Neuronal stem cell (in vitro differentiated cells): ENCODE measurements at regions not wholly inside any gene's neighbourhood (a gene's known extent, or its start where the extent isn't known, plus 50 kb on each side); places are given as distances from the start of the nearest gene placed in this dataset.

Source experiments
- DNase-seq: peaks from one replicate; pipeline ENCODE4 v3.0.0-alpha.2; 2013; ENCODE audit warnings: low spot score
- H2AFZ ChIP-seq: one replicate; pipeline ENCODE4 v1.6.1; 2013; ENCODE audit warnings: mild to moderate bottlenecking, low read length, inconsistent platforms
- H2AK5ac ChIP-seq: 2 replicates; pipeline ENCODE4 v1.6.1; 2013; ENCODE audit warnings: low read depth, mild to moderate bottlenecking, inconsistent platforms, low read length, moderate library complexity, mixed read lengths
- H2BK120ac ChIP-seq: 2 replicates; pipeline ENCODE4 v1.6.1; 2013; ENCODE audit warnings: low read depth, mild to moderate bottlenecking, inconsistent platforms, low read length, moderate library complexity, mixed read lengths
- H2BK12ac ChIP-seq: one replicate; pipeline ENCODE4 v1.6.1; 2013; ENCODE audit warnings: low read length, inconsistent platforms
- H2BK15ac ChIP-seq: 2 replicates; pipeline ENCODE4 v1.6.1; 2013; ENCODE audit warnings: mild to moderate bottlenecking, low read length, inconsistent platforms, mixed read lengths
- H2BK5ac ChIP-seq: one replicate; pipeline ENCODE4 v1.6.1; 2013; ENCODE audit warnings: inconsistent platforms, mild to moderate bottlenecking, low read length, moderate library complexity
- H3K14ac ChIP-seq: one replicate; pipeline ENCODE4 v1.6.1; 2013; ENCODE audit warnings: low read length, inconsistent platforms
- H3K18ac ChIP-seq: 2 replicates; pipeline ENCODE4 v1.6.1; 2013; ENCODE audit warnings: low read length, inconsistent platforms
- H3K23ac ChIP-seq: 2 replicates; pipeline ENCODE4 v1.6.1; 2013; ENCODE audit warnings: low read depth, mild to moderate bottlenecking, mixed read lengths, low read length, inconsistent platforms; ENCODE audit not compliant: poor library complexity
- H3K27ac ChIP-seq: replicated peaks from 3 replicates; pipeline ENCODE4 v1.5.1; 2013; ENCODE audit warnings: low read length, inconsistent platforms
- H3K27me3 ChIP-seq, 3 experiments: 2 replicates each; pipeline ENCODE4 v1.6.1; 2013; ENCODE audit warnings: low read length in 3 of 3, mild to moderate bottlenecking in 2 of 3, inconsistent platforms in 1 of 3, low read depth in 1 of 3, mixed read lengths in 1 of 3, moderate library complexity in 1 of 3; ENCODE audit not compliant: control insufficient read depth in 3 of 3, insufficient read depth in 3 of 3
- H3K36me3 ChIP-seq, 2 donors: replicated peaks in 1 of 2; 2 replicates each; pipeline ENCODE4 v1.6.1; 2013; ENCODE audit warnings: low read length in 2 of 2; ENCODE audit not compliant: control insufficient read depth in 2 of 2, insufficient read depth in 2 of 2
- H3K4ac ChIP-seq: 2 replicates; pipeline ENCODE4 v1.6.1; 2013; ENCODE audit warnings: inconsistent platforms, mild to moderate bottlenecking, low read length, moderate library complexity
- H3K4me1 ChIP-seq, 2 donors: 1 replicate in 1 of 2; 2 replicates in 1 of 2; pipeline ENCODE4 v1.6.1; 2013; ENCODE audit warnings: low read length in 2 of 2, low read depth in 1 of 2; ENCODE audit not compliant: control insufficient read depth in 2 of 2, insufficient read depth in 1 of 2
- H3K4me2 ChIP-seq: one replicate; pipeline ENCODE4 v1.6.1; 2013; ENCODE audit warnings: mild to moderate bottlenecking, low read length, inconsistent platforms; ENCODE audit not compliant: insufficient read depth, poor library complexity, severe bottlenecking
- H3K4me3 ChIP-seq, 2 donors: 2 replicates each; pipeline ENCODE4 v1.5.1; 2013; ENCODE audit warnings: low read length in 2 of 2, mild to moderate bottlenecking in 2 of 2, inconsistent platforms in 1 of 2, moderate library complexity in 1 of 2
- H3K79me1 ChIP-seq: one replicate; pipeline ENCODE4 v1.6.1; 2013; ENCODE audit warnings: low read depth, mild to moderate bottlenecking, inconsistent platforms, low read length, moderate library complexity
- H3K9ac ChIP-seq: one replicate; pipeline ENCODE4 v1.6.1; 2013; ENCODE audit warnings: mild to moderate bottlenecking, low read depth, low read length, inconsistent platforms; ENCODE audit not compliant: poor library complexity
- H3K9me3 ChIP-seq, 2 donors: replicated peaks in 1 of 2; 2 replicates each; pipeline versions ENCODE3 to v1.6.1; 2013; ENCODE audit warnings: low read length in 2 of 2, mild to moderate bottlenecking in 2 of 2, inconsistent platforms in 1 of 2, low read depth in 1 of 2, mixed read lengths in 1 of 2, moderate library complexity in 1 of 2; ENCODE audit not compliant: control insufficient read depth in 2 of 2, insufficient read depth in 1 of 2
- H4K8ac ChIP-seq: one replicate; pipeline ENCODE4 v1.6.1; 2013; ENCODE audit warnings: low read depth, mild to moderate bottlenecking, inconsistent platforms, low read length, moderate library complexity
- H4K91ac ChIP-seq: one replicate; pipeline ENCODE4 v1.6.1; 2013; ENCODE audit warnings: low read length, low read depth, mild to moderate bottlenecking, inconsistent platforms; ENCODE audit not compliant: poor library complexity
- WGBS, 2 donors: extraction: QIAGEN DNeasy Blood & Tissue Kit; methylation state at CpG; one replicate each; pipeline ENCODE4 v1.1.7; 2013; ENCODE audit warnings: missing lambda C conversion rate in 2 of 2, mixed read lengths in 1 of 2; ENCODE audit not compliant: insufficient read length in 2 of 2, insufficient replicate concordance in 1 of 2; ENCODE audit errors: extremely low coverage in 2 of 2; 5-methylcytosine and 5-hydroxymethylcytosine counted together

- Histone ChIP-seq H2BK120ac (no peak overlapping the region), H2BK5ac (no peak overlapping the region), H3K14ac (no peak overlapping the region), H3K18ac (no peak overlapping the region), H3K36me3 (no peaks in the 10 kb centered on the region), H2AFZ (no peak overlapping the region), H4K8ac (no peak overlapping the region), H3K4me2 (no peak overlapping the region), H2AK5ac (no peak overlapping the region), H4K91ac (no peak overlapping the region), H3K9ac (no peak overlapping the region), H3K9me3 (peaks cover 0 to 1% of the 10 kb centered on the region in 2 donors), H3K23ac (no peak overlapping the region), H2BK15ac (no peak overlapping the region), H2BK12ac (no peak overlapping the region), H3K79me1 (no peaks in the 10 kb centered on the region), H3K4me1 (peaks cover 7 to 13% of the 10 kb centered on the region in 2 donors), H3K4me3 (no peak overlapping the region), H3K27me3 (no peaks in the 10 kb centered on the region), H3K27ac (no peak overlapping the region), H3K4ac (no peak overlapping the region)
- DNase-seq = no peak
- no CpG with 5 or more reads among the region's 4 CpGs for WGBS, 2 donors
Measured at GRCh38 chr7:25790963-25791362, 361.0 kb upstream of the NFE2L3 start.

GRCh38 chr7:25792586-25792985 lies 359.4 kb upstream of the NFE2L3 start:
- no peak overlapping the region for H3K14ac ChIP-seq
- no peak overlapping the region for H2BK12ac ChIP-seq
- H2BK120ac ChIP-seq = no peak overlapping the region
- no peak overlapping the region for H3K27ac ChIP-seq
- no peaks in the 10 kb centered on the region for H3K27me3 ChIP-seq
- no peak overlapping the region for H4K8ac ChIP-seq
- no peak for DNase-seq
- H3K4me1 ChIP-seq = peaks cover 8 to 14% of the 10 kb centered on the region in 2 donors
- no peak overlapping the region for H2AFZ ChIP-seq
- no peak overlapping the region for H2BK15ac ChIP-seq
- no peak overlapping the region for H3K4ac ChIP-seq
- H3K4me2 ChIP-seq = no peak overlapping the region
- no peak overlapping the region for H2AK5ac ChIP-seq
- H3K9me3 ChIP-seq = peaks cover 0 to 2% of the 10 kb centered on the region in 2 donors
- no peak overlapping the region for H2BK5ac ChIP-seq
- no CpG with 5 or more reads among the region's 8 CpGs for WGBS, 2 donors
- no peaks in the 10 kb centered on the region for H3K36me3 ChIP-seq
- H4K91ac ChIP-seq = no peak overlapping the region
- no peaks in the 10 kb centered on the region for H3K79me1 ChIP-seq
- H3K23ac ChIP-seq = no peak overlapping the region
- no peak overlapping the region for H3K4me3 ChIP-seq
- no peak overlapping the region for H3K18ac ChIP-seq
- H3K9ac ChIP-seq = no peak overlapping the region

GRCh38 chr7:25795824-25796235 lies 356.2 kb upstream of the NFE2L3 start:
- Histone ChIP-seq H2BK12ac (no peak overlapping the region), H4K91ac (no peak overlapping the region), H3K18ac (no peak overlapping the region), H2BK120ac (no peak overlapping the region), H3K4ac (no peak overlapping the region), H4K8ac (peak overlapping the region; percentile 20), H3K4me3 (no peak overlapping the region), H3K14ac (no peak overlapping the region), H2BK5ac (no peak overlapping the region), H3K9me3 (peaks cover 0 to 2% of the 10 kb centered on the region in 2 donors), H3K4me2 (no peak overlapping the region), H3K23ac (no peak overlapping the region), H3K36me3 (no peaks in the 10 kb centered on the region), H2AK5ac (no peak overlapping the region), H3K27ac (no peak overlapping the region), H2BK15ac (no peak overlapping the region), H3K27me3 (no peaks in the 10 kb centered on the region), H2AFZ (peak overlapping the region; percentile 19), H3K4me1 (peaks cover 2 to 5% of the 10 kb centered on the region in 2 donors), H3K9ac (no peak overlapping the region), H3K79me1 (no peaks in the 10 kb centered on the region)
- no CpG with 5 or more reads among the region's 2 CpGs for WGBS, 2 donors
- DNase-seq = no peak

- no peak overlapping the region for H4K8ac ChIP-seq
- DNase-seq = no peak
- peaks cover 2 to 5% of the 10 kb centered on the region in 2 donors for H3K4me1 ChIP-seq
Measured at GRCh38 chr7:25798344-25798743, 353.7 kb upstream of the NFE2L3 start.

More at GRCh38 chr7:25798344-25798743, 353.7 kb upstream of the NFE2L3 start:
- Histone ChIP-seq H3K9me3 (peaks cover 0 to 2% of the 10 kb centered on the region in 2 donors), H2AFZ (no peak overlapping the region), H3K4ac (no peak overlapping the region), H2BK15ac (no peak overlapping the region), H3K27me3 (no peaks in the 10 kb centered on the region), H3K4me3 (no peak overlapping the region), H2BK5ac (no peak overlapping the region), H4K91ac (no peak overlapping the region), H3K23ac (no peak overlapping the region), H2AK5ac (no peak overlapping the region), H2BK120ac (no peak overlapping the region), H2BK12ac (no peak overlapping the region), H3K18ac (no peak overlapping the region), H3K79me1 (no peaks in the 10 kb centered on the region), H3K36me3 (no peaks in the 10 kb centered on the region), H3K27ac (no peak overlapping the region), H3K4me2 (no peak overlapping the region), H3K14ac (no peak overlapping the region), H3K9ac (no peak overlapping the region)
- WGBS, 2 donors = no CpG with 5 or more reads among the region's 1 CpG
